ENCODE measurements at regions not wholly inside any gene's neighbourhood (a gene's known extent, or its start where the extent isn't known, plus 50 kb on each side); places are given as distances from the start of the nearest gene placed in this dataset.
"Not testable (repeated sequence)": the region's sequence is repeated elsewhere in the genome, so short reads cannot be mapped to it uniquely, and the experiment has no call there.

DNA sequence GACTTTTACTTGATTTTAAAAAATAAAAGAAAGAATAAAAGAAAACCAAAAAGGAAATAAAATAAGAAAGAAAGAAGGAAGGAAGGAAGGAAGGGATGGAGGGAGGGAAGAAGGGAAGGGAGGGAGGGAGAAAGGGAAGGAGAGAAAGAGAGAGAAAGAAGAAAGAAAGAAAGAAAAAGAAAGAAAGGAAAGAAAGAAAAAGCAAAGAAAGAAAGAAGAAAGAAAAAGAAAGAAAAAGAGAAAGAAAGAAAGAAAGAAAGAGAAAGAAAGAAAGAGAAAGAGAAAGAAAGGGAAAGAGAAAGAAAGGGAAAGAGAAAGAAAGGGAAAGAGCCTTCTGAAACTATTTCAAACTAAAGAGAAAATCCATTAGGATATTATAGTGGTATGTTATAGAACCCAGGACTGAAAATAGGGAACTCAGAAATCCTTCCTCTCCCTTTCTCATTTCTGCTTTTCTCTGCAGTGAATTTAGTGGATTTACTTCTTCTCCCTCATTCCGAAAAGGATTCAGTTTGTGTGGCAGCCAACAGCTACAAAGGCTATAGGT is 414.7 kb upstream of the CCNG1 start:
- DNase-seq, result no peak

DNA sequence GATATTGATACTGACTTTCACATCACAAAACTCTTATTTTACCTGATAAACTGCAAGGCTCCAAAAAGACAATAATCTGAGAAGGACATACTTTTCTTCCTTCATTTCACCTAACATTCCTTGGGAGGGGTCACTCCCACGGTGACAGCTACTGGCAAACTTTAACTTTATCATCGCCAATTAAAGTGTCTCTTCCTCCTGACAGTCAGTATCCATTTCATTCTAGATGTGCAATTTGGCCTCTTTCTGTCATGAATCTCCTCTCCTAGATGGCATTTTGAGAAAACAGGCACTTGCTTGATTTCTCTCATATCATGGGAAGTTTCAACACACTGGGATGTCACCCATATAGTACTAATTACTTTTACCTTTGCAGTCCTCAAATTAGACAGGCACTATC is 413.5 kb upstream of the CCNG1 start:
- DNase-seq, result no peak

- no peak for DNase-seq
Measured at GRCh38 chr5:163024936-163025335, 412.5 kb upstream of the CCNG1 start.

DNA sequence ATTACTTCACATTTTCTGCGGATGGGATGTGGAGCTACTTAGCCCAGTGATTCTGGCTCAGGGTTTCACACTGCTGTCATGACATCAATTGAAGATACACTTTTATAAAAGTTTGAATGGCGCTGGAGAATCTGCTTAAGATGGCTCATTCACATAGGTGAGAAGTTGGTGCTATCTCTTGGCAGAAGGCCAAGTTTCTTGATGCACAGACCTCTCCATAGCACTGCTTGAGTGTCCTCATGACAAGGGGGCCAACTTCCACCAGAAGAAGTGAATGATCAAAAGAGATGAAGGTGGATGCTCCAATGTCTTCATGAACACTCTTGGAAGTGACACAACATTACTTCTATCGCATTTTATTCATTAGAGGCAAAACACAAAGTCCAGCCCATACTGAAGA is 403.7 kb upstream of the CCNG1 start:
- no peak for DNase-seq

GRCh38 chr5:163041254-163041653 is 396.1 kb upstream of the CCNG1 start:
- no peak for DNase-seq

GRCh38 chr5:163079618-163080017 is 357.8 kb upstream of the CCNG1 start:
- no peak for DNase-seq

- no peak for DNase-seq
Measured at GRCh38 chr5:163089230-163089629, 348.2 kb upstream of the CCNG1 start.

- no peak for DNase-seq
Measured at GRCh38 chr5:163089926-163090325, 347.5 kb upstream of the CCNG1 start.

GRCh38 chr5:163094492-163095180 is 342.8 kb upstream of the CCNG1 start:
- no peak for DNase-seq

DNA sequence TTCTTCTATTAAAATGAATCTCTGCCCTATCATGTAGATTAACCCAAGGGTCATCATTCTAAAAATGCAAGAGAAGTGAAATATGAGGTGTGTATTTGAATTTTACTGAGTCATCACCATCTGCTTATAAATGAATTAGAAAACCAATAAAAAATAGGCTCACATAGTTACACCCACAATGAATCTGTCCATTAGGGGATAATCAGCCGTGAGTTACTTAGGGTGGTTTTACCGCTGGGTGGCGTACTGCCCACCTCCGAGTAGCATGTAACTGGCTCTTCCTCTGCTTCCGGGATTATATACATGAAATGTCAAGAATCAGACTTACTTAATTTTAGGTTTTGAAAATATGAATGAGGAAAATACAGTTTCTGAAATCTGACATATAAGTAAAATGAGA is 332.9 kb upstream of the CCNG1 start:
- no peak for DNase-seq

- no peak for DNase-seq
Measured at GRCh38 chr5:163105456-163105855, 331.9 kb upstream of the CCNG1 start.

DNA sequence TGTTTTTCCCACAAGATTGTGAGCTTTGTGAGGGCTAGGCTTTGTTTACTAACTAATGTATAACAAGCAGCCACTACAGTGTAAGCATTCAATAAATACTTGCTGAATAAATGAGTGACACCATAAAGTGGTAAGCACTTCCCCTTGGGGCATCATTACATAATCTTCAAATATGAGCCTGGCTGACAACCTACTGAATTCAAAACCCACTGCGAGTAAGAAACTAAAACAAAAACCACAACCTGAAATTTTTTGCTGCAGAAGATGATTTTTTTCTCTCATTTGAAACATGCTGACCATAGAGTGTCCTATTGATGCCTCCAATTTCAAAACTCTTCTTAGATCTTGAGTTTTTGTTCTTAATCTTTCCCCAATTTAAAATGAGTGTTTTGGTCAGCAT is 331.3 kb upstream of the CCNG1 start:
- DNase-seq, result no peak

DNA sequence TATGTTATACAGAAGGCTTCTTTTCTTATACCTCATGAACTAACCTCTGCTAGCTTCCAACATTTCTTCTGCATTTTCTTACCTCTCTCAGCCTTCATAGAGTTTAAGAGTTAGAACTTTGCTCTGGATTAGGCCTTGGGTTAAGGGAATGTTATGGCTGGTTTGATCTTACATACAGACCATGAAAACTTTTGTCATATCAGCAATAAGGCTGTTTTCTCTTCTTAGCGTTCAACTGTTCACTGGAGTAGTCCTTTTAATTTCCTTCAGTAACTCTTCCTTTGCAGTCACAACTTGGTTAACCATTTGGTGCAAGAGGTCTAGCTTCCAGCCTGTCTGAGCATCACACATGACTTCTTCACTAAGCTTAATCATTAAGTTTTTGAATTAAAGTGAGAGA is 329.0 kb upstream of the CCNG1 start:
- DNase-seq, result no peak

DNA sequence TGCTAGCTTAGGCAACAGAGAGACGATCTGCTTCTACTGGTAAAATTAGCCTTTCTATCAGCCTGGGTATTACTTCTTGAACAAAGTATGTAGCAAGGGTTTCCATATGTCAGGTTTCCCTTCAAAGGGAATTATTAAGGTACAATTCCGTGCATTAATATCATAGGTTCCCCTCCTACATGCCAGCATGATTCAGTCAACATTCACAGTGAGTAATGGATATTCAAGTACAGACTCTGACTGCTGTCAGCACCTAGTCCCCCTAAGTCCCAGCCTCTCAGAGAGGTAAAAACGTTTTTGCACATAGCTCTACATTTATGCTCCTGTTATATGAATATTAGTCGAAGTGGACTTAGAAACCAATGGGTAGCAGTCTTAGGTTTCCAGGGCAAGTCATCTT is 322.4 kb upstream of the CCNG1 start:
- no peak for DNase-seq

DNA sequence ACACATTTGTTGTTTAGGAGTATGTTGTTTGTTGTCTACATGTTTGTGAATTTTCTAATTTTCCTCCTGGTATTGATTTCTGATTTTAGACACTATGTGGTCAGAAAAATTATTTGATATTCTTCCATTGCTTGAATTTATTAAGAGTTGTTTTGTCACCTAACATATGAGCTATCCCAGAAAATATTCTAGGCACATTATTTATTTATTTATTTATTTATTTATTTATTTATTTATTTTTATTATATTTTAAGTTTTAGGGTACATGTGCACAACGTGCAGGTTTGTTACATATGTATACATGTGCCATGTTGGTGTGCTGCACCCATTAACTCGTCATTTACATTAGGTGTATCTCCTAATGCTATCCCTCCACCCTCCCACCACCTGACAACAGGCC is 320.8 kb upstream of the CCNG1 start:
- DNase-seq, result not testable (repeated sequence)

DNA sequence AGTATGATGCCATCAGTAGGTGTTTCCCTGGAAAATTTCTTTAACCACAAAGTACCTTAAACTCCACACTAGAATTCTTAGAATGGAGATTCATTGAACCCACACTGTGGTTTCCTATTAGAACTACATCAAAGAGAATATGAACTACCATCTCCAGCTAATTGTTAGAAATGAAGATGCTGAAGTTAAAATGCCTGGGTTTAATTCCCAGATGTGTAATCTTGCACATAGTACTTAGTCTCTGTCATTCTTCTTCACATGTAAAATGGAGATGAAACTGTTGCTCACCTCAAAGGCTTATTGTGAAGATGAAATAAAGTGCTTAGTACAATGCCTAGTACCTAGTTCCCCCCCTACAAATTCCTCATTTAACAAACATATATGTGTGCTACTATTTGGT is 303.3 kb upstream of the CCNG1 start:
- no peak for DNase-seq

- DNase-seq, result no peak
Measured at GRCh38 chr5:163135849-163136248, 301.5 kb upstream of the CCNG1 start.

DNA sequence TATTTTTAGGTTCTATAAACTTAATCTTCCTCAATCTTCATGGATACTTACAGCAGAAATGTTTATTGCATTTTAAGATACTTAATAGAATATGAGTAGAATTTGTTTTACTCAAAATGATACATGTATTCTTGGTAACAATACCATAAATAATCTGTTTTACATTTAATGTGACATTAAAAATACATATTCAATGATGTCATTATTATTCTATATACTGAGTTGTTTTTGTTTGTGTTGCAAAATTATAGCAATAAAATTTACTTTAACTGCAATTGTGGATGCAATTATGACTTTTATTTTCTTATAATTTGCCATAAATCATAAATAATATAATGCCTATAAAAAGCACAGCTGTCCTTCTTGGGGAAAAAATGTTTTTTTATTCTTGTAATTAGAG is 275.9 kb upstream of the CCNG1 start:
- no peak for DNase-seq

DNA sequence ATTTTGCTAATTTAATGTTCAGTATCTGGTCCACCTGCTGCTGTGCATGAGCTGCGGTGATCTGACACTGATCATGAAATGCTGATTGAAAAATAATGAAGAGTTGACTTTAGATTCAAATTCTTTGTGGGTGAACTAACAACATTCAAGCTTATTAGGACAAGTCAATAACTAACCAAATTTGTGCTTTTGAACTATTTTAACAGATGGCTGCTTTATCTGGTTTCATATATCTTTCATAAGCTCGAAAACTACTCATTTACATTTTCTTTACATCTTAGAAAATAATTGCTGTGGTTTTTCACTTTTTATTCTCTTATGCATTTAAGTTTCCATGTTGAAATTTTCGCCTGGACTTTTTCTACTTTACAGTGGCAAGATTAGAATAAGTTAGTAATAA is 274.8 kb upstream of the CCNG1 start:
- no peak for DNase-seq

DNA sequence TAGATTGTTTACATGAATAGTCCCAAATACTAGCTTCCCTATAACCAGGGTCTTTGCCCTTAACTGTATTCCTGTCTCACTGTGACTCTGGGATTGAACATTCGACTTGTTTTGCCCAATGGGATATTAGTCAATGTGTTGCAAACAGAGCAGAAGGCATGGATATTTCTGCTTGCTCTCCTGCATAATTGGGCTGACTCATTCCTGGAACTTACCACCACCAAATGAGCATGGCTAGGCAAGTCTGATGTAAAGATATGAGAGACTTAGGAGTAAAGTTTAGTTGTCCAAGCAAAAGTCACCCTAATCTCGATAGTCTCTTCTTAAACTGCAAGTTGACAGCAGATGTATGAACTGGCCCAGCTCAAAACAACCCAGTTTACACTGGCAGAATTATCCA is 273.5 kb upstream of the CCNG1 start:
- no peak for DNase-seq

DNA sequence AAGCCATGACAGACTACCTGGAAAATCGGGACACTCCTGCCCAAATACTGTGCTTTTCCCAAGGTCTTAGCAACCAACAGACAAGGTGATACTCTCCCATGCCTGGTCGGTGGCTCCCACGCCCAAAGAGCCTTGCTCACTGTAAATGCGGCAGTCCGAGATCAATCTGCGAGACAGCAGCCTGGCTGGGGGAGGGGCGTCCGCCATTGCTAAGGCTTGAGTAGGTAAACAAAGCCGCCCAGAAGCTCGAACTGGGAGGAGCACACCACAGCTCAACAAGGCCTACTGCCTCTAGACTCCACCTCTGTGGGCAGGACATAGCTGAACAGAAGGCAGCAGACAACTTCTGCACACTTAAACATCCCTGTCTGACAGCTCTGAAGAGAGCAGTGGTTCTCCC is 272.1 kb upstream of the CCNG1 start:
- no peak for DNase-seq

DNA sequence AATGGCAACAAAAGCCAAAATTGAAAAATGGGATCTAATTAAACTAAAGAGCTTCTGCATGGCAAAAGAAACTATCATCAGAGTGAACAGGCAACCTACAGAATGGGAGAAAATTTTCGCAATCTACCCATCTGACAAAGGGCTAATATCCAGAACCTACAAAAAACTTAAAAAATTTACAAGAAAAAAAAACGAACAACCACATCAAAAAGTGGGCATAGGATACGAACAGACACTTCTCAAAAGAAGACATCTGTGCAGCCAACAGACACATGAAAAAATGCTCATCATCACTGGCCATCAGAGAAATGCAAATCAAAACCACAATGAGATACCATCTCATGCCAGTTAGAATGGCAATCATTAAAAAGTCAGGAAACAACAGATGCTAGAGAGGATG is 267.2 kb upstream of the CCNG1 start:
- not testable (repeated sequence) for DNase-seq

DNA sequence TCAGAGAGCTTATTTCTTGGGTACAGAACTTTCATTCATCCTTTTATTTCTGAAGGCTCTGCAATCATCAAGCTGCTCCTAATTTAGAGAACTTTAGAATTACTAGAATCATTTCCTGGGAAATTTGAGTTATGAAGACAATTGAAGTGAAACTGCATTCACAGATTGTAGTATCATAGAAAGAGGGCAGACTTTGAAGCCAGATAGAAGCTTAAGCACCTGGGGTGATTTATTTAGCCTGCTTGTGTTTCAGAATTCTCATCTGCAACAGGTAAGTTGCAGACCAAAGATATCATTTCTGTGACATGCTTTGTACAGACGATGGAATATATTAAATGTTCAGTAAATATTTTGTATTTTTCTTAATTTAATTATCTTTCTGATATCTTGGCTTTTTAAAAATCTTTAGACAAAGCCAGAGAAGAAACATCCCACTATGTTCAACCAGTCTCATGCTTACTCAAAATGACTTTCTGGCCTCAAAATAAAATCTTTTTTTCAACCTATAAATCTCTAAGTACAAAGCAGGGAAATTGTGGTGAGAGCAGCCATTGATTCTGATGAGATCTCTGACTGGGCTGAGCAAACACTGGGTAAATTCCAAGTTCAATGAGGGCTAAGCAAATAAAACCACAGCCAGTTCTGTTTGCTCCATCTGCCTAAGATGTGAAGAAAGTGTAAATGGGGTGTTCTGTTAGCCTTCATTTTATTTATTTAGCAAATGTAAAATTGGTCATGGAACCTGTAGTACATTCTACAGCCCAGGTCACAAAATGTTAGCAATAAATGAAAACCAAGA is 264.7 kb upstream of the CCNG1 start:
- DNase-seq, result no peak

DNA sequence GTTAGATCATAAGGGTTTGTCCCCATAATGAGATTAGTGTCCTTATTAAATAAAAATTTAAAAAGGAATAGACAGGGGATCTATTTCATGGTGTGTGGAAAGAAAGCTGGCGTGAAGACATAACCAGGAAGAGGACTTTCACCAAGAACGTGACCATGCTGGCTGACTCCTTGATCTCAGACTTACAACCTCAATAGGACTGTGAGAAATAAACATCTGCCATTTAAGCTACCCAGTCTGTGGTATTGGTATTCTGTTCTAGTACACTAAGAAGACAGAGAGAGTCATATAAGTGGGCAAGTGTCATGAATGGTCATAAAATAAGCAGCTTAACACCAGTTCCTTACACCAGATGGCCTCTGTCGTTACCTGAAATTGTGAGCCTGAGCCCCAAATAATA is 259.4 kb upstream of the CCNG1 start:
- no peak for DNase-seq
